AG04450 (cell line): ENCODE measurements at regions not wholly inside any gene's neighbourhood (a gene's known extent, or its start where the extent isn't known, plus 50 kb on each side); places are given as distances from the start of the nearest gene placed in this dataset.

ENCODE experiments used
- CTCF ChIA-PET: fragments of 300-600, 350-600 bp; formaldehyde crosslinking; extraction: SDS; loops from one replicate; lab custom pipeline; 2022; ENCODE audit warnings: antibody characterized with exemption, inconsistent platforms; lab: Charles Lee
- POLR2A ChIA-PET: fragments of 350-600 bp; formaldehyde crosslinking; extraction: SDS; loops from one replicate; lab custom pipeline; 2021; ENCODE audit warnings: antibody characterized with exemption, inconsistent platforms; lab: Yijun Ruan, JAX
- DNase-seq: peaks from one replicate; pipeline ENCODE4 v3.0.0-alpha.2; 2011; ENCODE audit warnings: low read depth, low spot score
- H3K27ac ChIP-seq: one replicate; pipeline ENCODE4 v1.5.1; 2012; ENCODE audit warnings: low read depth, low read length, control low read depth
- H3K27me3 ChIP-seq: one replicate; pipeline ENCODE4 v1.6.0; 2012; ENCODE audit warnings: low read length; ENCODE audit not compliant: control insufficient read depth, insufficient read depth
- H3K4me3 ChIP-seq: 2 replicates; pipeline ENCODE4 v1.5.1; 2011; ENCODE audit warnings: mild to moderate bottlenecking, low read depth, low read length, control low read depth
- H3K9me3 ChIP-seq: 2 replicates; pipeline ENCODE4 v1.5.1; 2012; ENCODE audit warnings: low read length; ENCODE audit not compliant: control insufficient read depth, insufficient read depth
- TF ChIP-seq, protein P1 (sequence below): IDR thresholded peaks from 2 replicates; pipeline ENCODE4 v1.5.1; 2011; ENCODE audit warnings: low read depth, low read length, control low read depth, inconsistent platforms

DNA sequence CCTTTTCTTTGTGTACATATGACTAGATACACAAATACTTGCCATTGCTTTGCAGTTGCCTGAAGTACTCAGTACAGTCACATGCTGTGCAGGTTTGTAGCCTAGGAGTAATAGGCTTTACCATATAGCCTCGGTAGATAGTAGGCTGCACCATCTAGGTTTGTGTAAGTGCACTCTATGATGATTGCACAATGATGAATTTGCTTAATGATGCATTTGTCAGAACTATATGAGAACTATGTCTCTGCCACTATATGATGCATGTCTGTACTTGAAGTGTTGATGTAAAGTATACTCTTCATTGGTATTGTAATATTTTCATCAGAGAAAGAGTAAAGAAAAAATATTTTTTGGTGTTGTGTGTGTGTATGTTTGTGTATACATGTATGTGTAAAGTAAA lies 1030.7 kb downstream of the NLGN4Y start:
- CTCF ChIA-PET = no interaction called here
- DNase-seq = no peak
- TF ChIP-seq, protein P1, sequence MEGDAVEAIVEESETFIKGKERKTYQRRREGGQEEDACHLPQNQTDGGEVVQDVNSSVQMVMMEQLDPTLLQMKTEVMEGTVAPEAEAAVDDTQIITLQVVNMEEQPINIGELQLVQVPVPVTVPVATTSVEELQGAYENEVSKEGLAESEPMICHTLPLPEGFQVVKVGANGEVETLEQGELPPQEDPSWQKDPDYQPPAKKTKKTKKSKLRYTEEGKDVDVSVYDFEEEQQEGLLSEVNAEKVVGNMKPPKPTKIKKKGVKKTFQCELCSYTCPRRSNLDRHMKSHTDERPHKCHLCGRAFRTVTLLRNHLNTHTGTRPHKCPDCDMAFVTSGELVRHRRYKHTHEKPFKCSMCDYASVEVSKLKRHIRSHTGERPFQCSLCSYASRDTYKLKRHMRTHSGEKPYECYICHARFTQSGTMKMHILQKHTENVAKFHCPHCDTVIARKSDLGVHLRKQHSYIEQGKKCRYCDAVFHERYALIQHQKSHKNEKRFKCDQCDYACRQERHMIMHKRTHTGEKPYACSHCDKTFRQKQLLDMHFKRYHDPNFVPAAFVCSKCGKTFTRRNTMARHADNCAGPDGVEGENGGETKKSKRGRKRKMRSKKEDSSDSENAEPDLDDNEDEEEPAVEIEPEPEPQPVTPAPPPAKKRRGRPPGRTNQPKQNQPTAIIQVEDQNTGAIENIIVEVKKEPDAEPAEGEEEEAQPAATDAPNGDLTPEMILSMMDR = no peak
- no peaks in the 10 kb centered on the region for H3K27me3 ChIP-seq
- no peak overlapping the region for H3K4me3 ChIP-seq
- H3K27ac ChIP-seq = no peak overlapping the region
- no peaks in the 10 kb centered on the region for H3K9me3 ChIP-seq
- POLR2A ChIA-PET = no interaction called here

DNA sequence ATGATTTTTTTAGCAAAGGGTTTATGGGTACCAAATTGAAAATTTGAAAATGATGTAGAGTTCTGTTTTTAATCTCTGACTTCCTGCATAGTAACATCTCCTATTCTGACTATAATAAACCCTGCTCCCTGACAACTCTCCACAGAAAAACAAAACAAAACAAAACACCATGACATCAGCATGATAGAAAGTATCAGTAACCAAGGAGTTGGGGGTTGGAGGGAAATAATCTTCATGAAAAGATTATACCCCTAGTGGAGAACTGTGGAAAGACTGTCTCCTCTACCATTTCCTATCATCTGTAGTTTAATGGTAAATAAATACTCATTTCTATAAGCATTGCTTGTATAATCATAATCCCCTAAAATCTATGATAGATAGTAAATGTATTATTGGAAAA lies 1034.8 kb downstream of the NLGN4Y start:
- H3K27ac ChIP-seq = no peak overlapping the region
- H3K27me3 ChIP-seq = no peaks in the 10 kb centered on the region
- no peaks in the 10 kb centered on the region for H3K9me3 ChIP-seq
- TF ChIP-seq, protein P1 = peak; percentile 30
- no peak overlapping the region for H3K4me3 ChIP-seq
- no peak for DNase-seq
- ChIA-PET POLR2A (no interaction called here), CTCF (no interaction called here)

- Histone ChIP-seq H3K27me3 (no peaks in the 10 kb centered on the region), H3K9me3 (no peaks in the 10 kb centered on the region), H3K4me3 (no peak overlapping the region), H3K27ac (no peak overlapping the region)
- DNase-seq = no peak
- ChIA-PET CTCF (interaction anchor here (0.6 kb wide), 1 partner anchor 35 kb away, joined by 3 read pairs; no protein-coding TSS in a partner anchor), POLR2A (no interaction called here)
- TF ChIP-seq, protein P1 = no peak
Observed at GRCh38 chrY:15560840-15561239, 1036.5 kb downstream of the NLGN4Y start.

- DNase-seq = no peak
- ChIA-PET CTCF (no interaction called here), POLR2A (no interaction called here)
- no peaks in the 10 kb centered on the region for H3K27me3 ChIP-seq
- no peak overlapping the region for H3K27ac ChIP-seq
- H3K4me3 ChIP-seq = no peak overlapping the region
- H3K9me3 ChIP-seq = no peaks in the 10 kb centered on the region
- TF ChIP-seq, protein P1 = no peak
Observed at GRCh38 chrY:15561501-15562289, 1037.4 kb downstream of the NLGN4Y start.

- Histone ChIP-seq H3K4me3 (no peak overlapping the region), H3K27me3 (no peaks in the 10 kb centered on the region), H3K9me3 (no peaks in the 10 kb centered on the region), H3K27ac (no peak overlapping the region)
- TF ChIP-seq, protein P1 = no peak
- no peak for DNase-seq
- ChIA-PET POLR2A (no interaction called here), CTCF (no interaction called here)
Observed at GRCh38 chrY:15577886-15578285, 1053.6 kb downstream of the NLGN4Y start.
